HepG2 (cell line): ENCODE measurements at regions not wholly inside any gene's neighbourhood (a gene's known extent, or its start where the extent isn't known, plus 50 kb on each side); places are given as distances from the start of the nearest gene placed in this dataset.

Experiments used
- ATAC-seq: fragments of 200-7000 bp; cut with Tn5 transposase; 3 replicates; pipeline ENCODE4 v1.9.1; 2020; ENCODE audit warnings: mild to moderate bottlenecking, moderate library complexity
- BruUV-seq: library from RNA; stranded (reverse); fragments of 400-500 nt; replicated peaks from 2 replicates; lab custom pipeline; 2021; lab: Mats Ljungman, UMichigan
- CTCF ChIA-PET: fragments of 300-600 bp; formaldehyde crosslinking; extraction: SDS; loops from one replicate; lab custom pipeline; 2021; ENCODE audit warnings: low total read pairs, inconsistent platforms, low intra/inter-chr PET ratio; lab: Yijun Ruan, JAX
- POLR2A ChIA-PET: fragments of 350-600 bp; sonication (Branson Sonifier 250); formaldehyde crosslinking; loops from one replicate; lab custom pipeline; 2020; ENCODE audit warnings: antibody characterized with exemption, inconsistent platforms; lab: Yijun Ruan, JAX
- DNase-seq: peaks from one replicate; pipeline ENCODE4 v3.0.0-alpha.2; 2015; ENCODE audit warnings: low spot score
- FAIRE-seq: peaks from 3 replicates; lab custom pipeline; 2011; peaks lifted over from hg19 to GRCh38; lab: Jason Lieb, UNC
- H2AFZ ChIP-seq: one replicate; pipeline ENCODE4 v1.6.1; 2011; ENCODE audit warnings: low read length, inconsistent platforms
- H3K27ac ChIP-seq: fragments of 300-600 bp; 3 replicates; pipeline ENCODE4 v1.8.0; 2011; ENCODE audit warnings: mixed run types, mild to moderate bottlenecking, mixed read lengths, low read length, inconsistent platforms; ENCODE audit not compliant: insufficient read depth; ENCODE audit errors: extremely low read length
- H3K27me3 ChIP-seq, 2 experiments: fragments of 200-600 bp in 1 of 2; 2 replicates in 1 of 2; 3 replicates in 1 of 2; pipeline versions ENCODE4 v1.6.0 to v1.8.0; 2011; ENCODE audit warnings: low read length in 2 of 2, mild to moderate bottlenecking in 2 of 2, moderate library complexity in 2 of 2, inconsistent platforms in 1 of 2; ENCODE audit not compliant: insufficient read depth in 2 of 2, control insufficient read depth in 1 of 2
- H3K36me3 ChIP-seq, 2 experiments: fragments of 200-600 bp in 1 of 2; replicated peaks in 1 of 2; 2 replicates in 1 of 2; 3 replicates in 1 of 2; pipeline versions ENCODE4 v1.5.1 to v1.8.0; 2011; ENCODE audit warnings: low read length in 2 of 2, inconsistent platforms in 1 of 2; ENCODE audit not compliant: insufficient read depth in 2 of 2, control insufficient read depth in 1 of 2
- H3K4me1 ChIP-seq: 2 replicates; pipeline ENCODE4 v1.5.1; 2012; ENCODE audit warnings: low read length, inconsistent platforms; ENCODE audit not compliant: insufficient read depth
- H3K4me2 ChIP-seq: 2 replicates; pipeline ENCODE4 v1.6.0; 2011; ENCODE audit warnings: low read depth, low read length, inconsistent platforms
- H3K4me3 ChIP-seq, 3 experiments: fragments of 200-600 bp in 1 of 3; sonication (generic), shearing (Covaris generic) in 1 of 3; replicated peaks in 1 of 3; 2 replicates each; pipeline ENCODE4 v1.5.1; 2011 to 2016; ENCODE audit warnings: low read length in 3 of 3, inconsistent platforms in 2 of 3, low read depth in 2 of 3, mild to moderate bottlenecking in 2 of 3, control low read depth in 1 of 3, mixed read lengths in 1 of 3; ENCODE audit not compliant: insufficient read depth in 1 of 3
- H3K79me2 ChIP-seq: one replicate; pipeline ENCODE4 v1.6.1; 2011; ENCODE audit warnings: low read length, inconsistent platforms; ENCODE audit not compliant: insufficient read depth
- H3K9ac ChIP-seq: 2 replicates; pipeline ENCODE4 v1.6.0; 2011; ENCODE audit warnings: mild to moderate bottlenecking, low read depth, low read length, inconsistent platforms; ENCODE audit not compliant: insufficient read depth
- H3K9me3 ChIP-seq: 2 replicates; pipeline ENCODE4 v1.5.1; 2012; ENCODE audit warnings: mild to moderate bottlenecking, low read length
- H4K20me1 ChIP-seq: 2 replicates; pipeline ENCODE4 v1.6.0; 2011; ENCODE audit warnings: inconsistent platforms, mild to moderate bottlenecking, low read length, moderate library complexity; ENCODE audit not compliant: insufficient read depth
- AKAP8 ChIP-seq: sonication (generic); formaldehyde crosslinking; IDR thresholded peaks from 2 replicates; pipeline ENCODE4 v1.5.1; 2020; ENCODE audit warnings: mild to moderate bottlenecking, missing genetic modification reagents
- MAFK ChIP-seq, 2 experiments: IDR thresholded peaks in 1 of 2; conservative IDR thresholded peaks in 1 of 2; 2 replicates each; pipeline ENCODE4 v1.6.1; 2011; ENCODE audit warnings: improper control_type of control experiment in 2 of 2, low read length in 2 of 2
- PHF20 ChIP-seq: sonication (generic); formaldehyde crosslinking; IDR thresholded peaks from 2 replicates; pipeline ENCODE4 v1.5.0; 2020; ENCODE audit warnings: mild to moderate bottlenecking, missing genetic modification reagents
- ZNF234 ChIP-seq: sonication (generic); formaldehyde crosslinking; conservative IDR thresholded peaks from 2 replicates; pipeline ENCODE4 v1.5.1; 2020; ENCODE audit warnings: mild to moderate bottlenecking, missing genetic modification reagents
- ZNF335 ChIP-seq: sonication (generic); formaldehyde crosslinking; IDR thresholded peaks from 2 replicates; pipeline ENCODE4 v1.4.0; 2020; ENCODE audit warnings: missing genetic modification reagents
- WGBS: methylation state at CpG from one replicate; pipeline ENCODE4 v1.1.6; 2017; ENCODE audit warnings: low lambda C conversion rate; 5-methylcytosine and 5-hydroxymethylcytosine counted together
- in situ Hi-C: cut with HindIII; loops from 2 replicates; pipeline ENCODE4 v1.10.0; 2017; ENCODE audit warnings: low pct_unique_long_range_greater_than_20kb; ENCODE audit not compliant: extremely low pct_ligation_motif_present
- intact Hi-C: fragments of 100-400 bp; cut with micrococcal nuclease; formaldehyde crosslinking; loops from one replicate; pipeline ENCODE4 v1.10.0; 2022; ENCODE audit not compliant: unreplicated experiment
- TF ChIP-seq, protein P1 (sequence below): sonication (generic); formaldehyde crosslinking; IDR thresholded peaks from 2 replicates; pipeline ENCODE4 v1.4.0; 2020; ENCODE audit warnings: missing genetic modification reagents
- TF ChIP-seq, protein P2 (sequence below): sonication (generic); formaldehyde crosslinking; conservative IDR thresholded peaks from 2 replicates; pipeline ENCODE4 v1.8.0; 2022; ENCODE audit warnings: low read depth, missing genetic modification reagents

DNA sequence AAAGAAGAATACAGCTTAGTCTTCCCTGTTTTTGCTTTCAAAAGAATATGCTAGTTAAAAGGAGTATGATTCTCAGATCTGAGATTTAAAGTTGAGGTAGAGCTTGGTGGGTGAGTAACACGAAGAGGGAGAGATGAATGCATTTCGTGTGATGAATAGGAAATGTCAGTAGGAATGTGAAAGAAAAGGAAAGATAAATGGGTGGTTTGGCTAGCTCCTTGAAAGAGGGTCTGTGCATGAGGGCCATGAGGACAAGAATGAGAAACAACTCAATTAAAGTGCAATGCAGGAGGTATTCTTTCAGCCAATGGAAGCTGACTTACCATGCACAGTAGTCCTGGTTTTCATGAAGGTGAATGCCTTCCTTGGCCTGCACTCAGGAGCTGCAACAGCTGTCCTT is 248.2 kb downstream of the HNMT start (continued):
- TF ChIP-seq, protein P1, sequence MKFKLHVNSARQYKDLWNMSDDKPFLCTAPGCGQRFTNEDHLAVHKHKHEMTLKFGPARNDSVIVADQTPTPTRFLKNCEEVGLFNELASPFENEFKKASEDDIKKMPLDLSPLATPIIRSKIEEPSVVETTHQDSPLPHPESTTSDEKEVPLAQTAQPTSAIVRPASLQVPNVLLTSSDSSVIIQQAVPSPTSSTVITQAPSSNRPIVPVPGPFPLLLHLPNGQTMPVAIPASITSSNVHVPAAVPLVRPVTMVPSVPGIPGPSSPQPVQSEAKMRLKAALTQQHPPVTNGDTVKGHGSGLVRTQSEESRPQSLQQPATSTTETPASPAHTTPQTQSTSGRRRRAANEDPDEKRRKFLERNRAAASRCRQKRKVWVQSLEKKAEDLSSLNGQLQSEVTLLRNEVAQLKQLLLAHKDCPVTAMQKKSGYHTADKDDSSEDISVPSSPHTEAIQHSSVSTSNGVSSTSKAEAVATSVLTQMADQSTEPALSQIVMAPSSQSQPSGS (CRISPR knock-in tag), result no peak
- TF ChIP-seq PHF20 (no peak), ZNF335 (no peak), AKAP8 (CRISPR knock-in tag) (no peak)

DNA sequence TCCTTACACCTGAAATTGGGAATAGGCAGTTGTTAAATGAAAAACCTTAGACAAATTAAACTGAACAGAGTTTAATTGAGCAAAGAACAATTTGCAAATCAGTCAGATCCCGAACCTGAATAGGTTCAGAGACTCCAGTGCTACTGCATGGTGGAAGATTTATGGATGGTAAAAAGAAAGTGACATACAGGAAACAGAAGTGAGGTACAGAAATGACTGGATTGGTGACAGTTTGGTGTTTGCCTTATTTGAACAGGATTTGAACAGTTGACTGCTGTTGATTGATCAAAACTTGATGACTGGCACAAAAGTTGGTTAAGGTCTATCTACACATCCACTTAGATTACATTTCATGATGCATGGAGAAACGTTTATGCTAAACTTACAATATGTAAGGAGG is 248.8 kb downstream of the HNMT start:
- in situ Hi-C loops, result no loop called here
- FAIRE-seq (no peak), ATAC-seq (no peak), DNase-seq (no peak)
- Histone ChIP-seq H3K9ac (no peak overlapping the region), H3K4me2 (no peak overlapping the region), H4K20me1 (no peaks in the 10 kb centered on the region), H2AFZ (no peak overlapping the region), H3K4me1 (no peaks in the 10 kb centered on the region), H3K4me3 (no peak overlapping the region), H3K79me2 (no peaks in the 10 kb centered on the region), H3K36me3 (no peaks in the 10 kb centered on the region), H3K27ac (no peak overlapping the region), H3K27me3 (no peaks in the 10 kb centered on the region), H3K9me3 (no peaks in the 10 kb centered on the region)
- intact Hi-C loops, result no loop called here
- BruUV-seq, result no TSS peak
- POLR2A ChIA-PET, result no interaction called here
- WGBS, result 55% methylated on average over 2 of the region's 2 CpGs
- CTCF ChIA-PET, result no interaction called here
- TF ChIP-seq ZNF234 (CRISPR knock-in tag), result no peak
- peak; percentile 10 to 35; a peak in 1 of 4 replicates for TF ChIP-seq MAFK (conservative IDR thresholded peaks at IDR 0.05 in 1 of 2, IDR thresholded peaks at IDR 0.05 in 1 of 2; ENCODE audit: low read length in 2 of 2)

DNA sequence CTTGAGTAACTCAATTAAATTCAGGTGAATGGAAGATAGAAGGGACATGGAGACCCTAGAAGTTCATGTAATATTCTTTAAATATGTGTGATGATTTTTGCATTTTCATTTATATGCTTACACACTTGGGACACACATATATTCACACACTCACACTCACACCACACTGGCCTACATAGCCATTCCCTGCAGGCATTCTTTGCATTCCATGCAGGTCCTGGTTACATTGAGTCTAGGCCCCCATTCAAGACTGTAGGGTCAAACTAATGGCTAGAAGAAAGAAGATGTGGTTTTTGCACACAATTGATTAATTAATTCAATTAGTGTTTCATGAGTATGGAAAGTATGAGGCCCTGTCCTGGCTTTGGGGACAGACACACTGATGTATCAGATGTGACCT is 249.4 kb downstream of the HNMT start:
- H3K4me2 ChIP-seq, result no peak overlapping the region
- H3K27ac ChIP-seq, result no peak overlapping the region
- no peaks in the 10 kb centered on the region for H3K4me1 ChIP-seq
- CTCF ChIA-PET, result no interaction called here
- intact Hi-C loops, result no loop called here
- no peak for FAIRE-seq
- H3K9ac ChIP-seq, result no peak overlapping the region
- DNase-seq, result no peak
- POLR2A ChIA-PET, result no interaction called here
- no peaks in the 10 kb centered on the region for H4K20me1 ChIP-seq
- no peaks in the 10 kb centered on the region for H3K27me3 ChIP-seq
- H3K9me3 ChIP-seq, result no peaks in the 10 kb centered on the region
- no peaks in the 10 kb centered on the region for H3K79me2 ChIP-seq
- TF ChIP-seq, protein P2, sequence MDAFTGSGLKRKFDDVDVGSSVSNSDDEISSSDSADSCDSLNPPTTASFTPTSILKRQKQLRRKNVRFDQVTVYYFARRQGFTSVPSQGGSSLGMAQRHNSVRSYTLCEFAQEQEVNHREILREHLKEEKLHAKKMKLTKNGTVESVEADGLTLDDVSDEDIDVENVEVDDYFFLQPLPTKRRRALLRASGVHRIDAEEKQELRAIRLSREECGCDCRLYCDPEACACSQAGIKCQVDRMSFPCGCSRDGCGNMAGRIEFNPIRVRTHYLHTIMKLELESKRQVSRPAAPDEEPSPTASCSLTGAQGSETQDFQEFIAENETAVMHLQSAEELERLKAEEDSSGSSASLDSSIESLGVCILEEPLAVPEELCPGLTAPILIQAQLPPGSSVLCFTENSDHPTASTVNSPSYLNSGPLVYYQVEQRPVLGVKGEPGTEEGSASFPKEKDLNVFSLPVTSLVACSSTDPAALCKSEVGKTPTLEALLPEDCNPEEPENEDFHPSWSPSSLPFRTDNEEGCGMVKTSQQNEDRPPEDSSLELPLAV (CRISPR knock-in tag), result no peak
- in situ Hi-C loops, result no loop called here
- no peaks in the 10 kb centered on the region for H3K36me3 ChIP-seq
- H2AFZ ChIP-seq, result no peak overlapping the region
- ATAC-seq, result no peak
- no peak overlapping the region for H3K4me3 ChIP-seq
- no TSS peak for BruUV-seq
